H9 (cell line): ENCODE measurements at regions not wholly inside any gene's neighbourhood (a gene's known extent, or its start where the extent isn't known, plus 50 kb on each side); places are given as distances from the start of the nearest gene placed in this dataset.

Experiments used
- DNase-seq: peaks from one replicate; pipeline ENCODE4 v3.0.0-alpha.2; 2017
- H2AFZ ChIP-seq: one replicate; pipeline ENCODE4 v1.6.1; 2013; ENCODE audit warnings: mild to moderate bottlenecking, low read length, control low read depth, moderate library complexity
- H2AK5ac ChIP-seq: 2 replicates; pipeline ENCODE4 v1.6.1; 2013; ENCODE audit warnings: low read length, control low read depth, mixed read lengths; ENCODE audit not compliant: insufficient read length
- H2BK120ac ChIP-seq: one replicate; pipeline ENCODE4 v1.6.1; 2013; ENCODE audit warnings: low read depth, mild to moderate bottlenecking, low read length, control low read depth, inconsistent platforms; ENCODE audit not compliant: poor library complexity, severe bottlenecking
- H2BK12ac ChIP-seq: 2 replicates; pipeline ENCODE4 v1.6.1; 2013; ENCODE audit warnings: low read length, control low read depth, mixed read lengths, low read depth; ENCODE audit not compliant: insufficient read length
- H2BK15ac ChIP-seq: 2 replicates; pipeline ENCODE4 v1.6.1; 2013; ENCODE audit warnings: low read depth, low read length, control low read depth
- H2BK20ac ChIP-seq: one replicate; pipeline ENCODE4 v1.6.1; 2013; ENCODE audit warnings: low read depth, mild to moderate bottlenecking, low read length, control low read depth, inconsistent platforms; ENCODE audit not compliant: poor library complexity, severe bottlenecking
- H2BK5ac ChIP-seq: 2 replicates; pipeline ENCODE4 v1.6.1; 2013; ENCODE audit warnings: low read length, control low read depth, mixed read lengths; ENCODE audit not compliant: insufficient read length
- H3K14ac ChIP-seq: 2 replicates; pipeline ENCODE4 v1.6.1; 2013; ENCODE audit warnings: low read length, control low read depth; ENCODE audit not compliant: insufficient read depth
- H3K18ac ChIP-seq: 2 replicates; pipeline ENCODE4 v1.6.1; 2013; ENCODE audit warnings: low read depth, mild to moderate bottlenecking, mixed read lengths, low read length, control low read depth; ENCODE audit not compliant: insufficient read length
- H3K23ac ChIP-seq: 2 replicates; pipeline ENCODE4 v1.6.1; 2013; ENCODE audit warnings: low read length, control low read depth, mixed read lengths, low read depth; ENCODE audit not compliant: insufficient read length
- H3K23me2 ChIP-seq: 2 replicates; pipeline ENCODE4 v1.6.1; 2013; ENCODE audit warnings: low read depth, mild to moderate bottlenecking, mixed read lengths, low read length, control low read depth; ENCODE audit not compliant: insufficient read length, poor library complexity, severe bottlenecking
- H3K27ac ChIP-seq: 2 replicates; pipeline ENCODE4 v1.5.1; 2013; ENCODE audit warnings: low read length, control low read depth, mixed read lengths, low read depth; ENCODE audit not compliant: insufficient read length
- H3K27me3 ChIP-seq: 2 replicates; pipeline ENCODE4 v1.6.1; 2013; ENCODE audit warnings: low read length, control low read depth, inconsistent platforms; ENCODE audit not compliant: insufficient read depth
- H3K4ac ChIP-seq: 2 replicates; pipeline ENCODE4 v1.6.1; 2013; ENCODE audit warnings: low read depth, mild to moderate bottlenecking, control low read depth, inconsistent platforms, low read length, moderate library complexity
- H3K4me1 ChIP-seq: 2 replicates; pipeline ENCODE4 v1.6.1; 2013; ENCODE audit warnings: low read length, control low read depth, inconsistent platforms; ENCODE audit not compliant: insufficient read depth
- H3K4me2 ChIP-seq: 2 replicates; pipeline ENCODE4 v1.6.1; 2013; ENCODE audit warnings: low read length, control low read depth, mixed read lengths; ENCODE audit not compliant: insufficient read length, insufficient read depth
- H3K56ac ChIP-seq: 2 replicates; pipeline ENCODE4 v1.6.1; 2013; ENCODE audit warnings: low read depth, mild to moderate bottlenecking, mixed read lengths, low read length, control low read depth; ENCODE audit not compliant: insufficient read length
- H3K79me1 ChIP-seq: 2 replicates; pipeline ENCODE4 v1.6.1; 2013; ENCODE audit warnings: low read depth, mild to moderate bottlenecking, moderate library complexity, low read length, control low read depth, inconsistent platforms; ENCODE audit not compliant: insufficient read depth, poor library complexity, severe bottlenecking
- H3K79me2 ChIP-seq: 2 replicates; pipeline ENCODE4 v1.6.1; 2013; ENCODE audit warnings: low read length, control low read depth, inconsistent platforms; ENCODE audit not compliant: insufficient read depth
- H3K9ac ChIP-seq: 2 replicates; pipeline ENCODE4 v1.6.1; 2013; ENCODE audit warnings: low read length, control low read depth, mixed read lengths; ENCODE audit not compliant: insufficient read length; ENCODE audit errors: extremely low read depth
- H3K9me3 ChIP-seq: one replicate; pipeline ENCODE4 v1.6.1; 2013; ENCODE audit warnings: low read depth, low read length, inconsistent platforms; ENCODE audit not compliant: control insufficient read depth
- H3T11ph ChIP-seq: one replicate; pipeline ENCODE4 v1.6.1; 2013; ENCODE audit warnings: mild to moderate bottlenecking, low read length, control low read depth, inconsistent platforms
- H4K20me1 ChIP-seq: one replicate; pipeline ENCODE4 v1.6.1; 2013; ENCODE audit not compliant: control insufficient read depth, insufficient read length, insufficient read depth
- H4K5ac ChIP-seq: 2 replicates; pipeline ENCODE4 v1.6.1; 2013; ENCODE audit warnings: low read depth, mild to moderate bottlenecking, mixed read lengths, low read length, control low read depth; ENCODE audit not compliant: insufficient read length
- H4K8ac ChIP-seq: replicated peaks from 2 replicates; pipeline ENCODE4 v1.6.1; 2013; ENCODE audit warnings: low read length, control low read depth, mixed read lengths, low read depth; ENCODE audit not compliant: insufficient read length
- H4K91ac ChIP-seq: 2 replicates; pipeline ENCODE4 v1.6.1; 2013; ENCODE audit warnings: low read depth, mild to moderate bottlenecking, moderate library complexity, mixed read lengths, low read length, control low read depth; ENCODE audit not compliant: insufficient read length
- H3K27ac Mint-ChIP-seq, 3 experiments: 2 replicates in 2 of 3; 3 replicates in 1 of 3; pipeline ENCODE4 v1.8.0; 2020 to 2021; ENCODE audit warnings: mixed read lengths in 3 of 3, mild to moderate bottlenecking in 1 of 3, moderate library complexity in 1 of 3
- H3K27me3 Mint-ChIP-seq: 2 replicates; pipeline ENCODE4 v1.8.0; 2021; ENCODE audit warnings: low read depth, mild to moderate bottlenecking, moderate library complexity, mixed read lengths
- H3K36me3 Mint-ChIP-seq, 3 experiments: 2 replicates in 2 of 3; 3 replicates in 1 of 3; pipeline ENCODE4 v1.8.0; 2020 to 2021; ENCODE audit warnings: low read depth in 3 of 3, mixed read lengths in 3 of 3; ENCODE audit not compliant: insufficient read depth in 1 of 3
- H3K4me1 Mint-ChIP-seq, 2 experiments: 2 replicates each; pipeline ENCODE4 v1.8.0; 2020; ENCODE audit warnings: mixed read lengths in 2 of 2
- H3K4me3 Mint-ChIP-seq, 2 experiments: 2 replicates in 1 of 2; 3 replicates in 1 of 2; pipeline ENCODE4 v1.8.0; 2020 to 2021; ENCODE audit warnings: mild to moderate bottlenecking in 2 of 2, mixed read lengths in 2 of 2, moderate library complexity in 1 of 2
- H3K9me3 Mint-ChIP-seq, 2 experiments: 2 replicates in 1 of 2; 3 replicates in 1 of 2; pipeline ENCODE4 v1.8.0; 2020; ENCODE audit warnings: mild to moderate bottlenecking in 2 of 2, mixed read lengths in 2 of 2, moderate library complexity in 1 of 2
- CTCF ChIP-seq: fragments of 200-600 bp; sonication (generic); conservative IDR thresholded peaks from 3 replicates; pipeline ENCODE4 v1.8.0; 2021; ENCODE audit warnings: antibody characterized with exemption, mild to moderate bottlenecking
- WGBS: extraction: QIAGEN DNeasy Blood & Tissue Kit; methylation state at CpG from one replicate; pipeline ENCODE4 v1.1.7; 2013; ENCODE audit warnings: missing lambda C conversion rate, low lambda C conversion rate, mixed read lengths; ENCODE audit not compliant: insufficient read length; ENCODE audit errors: extremely low coverage; 5-methylcytosine and 5-hydroxymethylcytosine counted together

- no CpG with 5 or more reads among the region's 2 CpGs for WGBS
- Histone ChIP-seq H4K91ac (no peak overlapping the region), H2AFZ (no peak overlapping the region), H4K5ac (no peak overlapping the region), H3K4me2 (no peak overlapping the region), H2BK20ac (no peak overlapping the region), H2BK12ac (no peak overlapping the region), H4K20me1 (no peaks in the 10 kb centered on the region), H3K79me1 (no peaks in the 10 kb centered on the region), H2AK5ac (no peak overlapping the region), H3K14ac (no peak overlapping the region), H3K23ac (no peak overlapping the region), H4K8ac (no peak overlapping the region), H2BK5ac (no peak overlapping the region), H3K9ac (no peak overlapping the region), H3K18ac (no peak overlapping the region), H3K4me1 (no peaks in the 10 kb centered on the region), H3K56ac (no peak overlapping the region), H3K4ac (no peak overlapping the region), H3K79me2 (no peaks in the 10 kb centered on the region), H3K27ac (no peak overlapping the region), H3T11ph (no peak overlapping the region), H2BK120ac (no peak overlapping the region), H3K9me3 (no peaks in the 10 kb centered on the region), H3K27me3 (no peaks in the 10 kb centered on the region), H3K23me2 (no peaks in the 10 kb centered on the region), H2BK15ac (no peak overlapping the region)
- no peaks in the 10 kb centered on the region for H3K36me3 Mint-ChIP-seq
- H3K27me3 Mint-ChIP-seq, result no peaks in the 10 kb centered on the region
- H3K9me3 Mint-ChIP-seq, result no peaks in the 10 kb centered on the region
- TF ChIP-seq CTCF, result no peak
- no peak overlapping the region for H3K4me3 Mint-ChIP-seq
- H3K27ac Mint-ChIP-seq, result no peak overlapping the region
- no peak for DNase-seq
- H3K4me1 Mint-ChIP-seq, result peaks cover 10 to 16% of the 10 kb centered on the region in 2 experiments
These were observed 1001.1 kb upstream of the EPHA6 start for GRCh38 chr3:95813244-95813643.
